Panc1 (cell line): ENCODE measurements at regions not wholly inside any gene's neighbourhood (a gene's known extent, or its start where the extent isn't known, plus 50 kb on each side); places are given as distances from the start of the nearest gene placed in this dataset.
"Not testable (repeated sequence)": the region's sequence is repeated elsewhere in the genome, so short reads cannot be mapped to it uniquely, and the experiment has no call there.

Experiments used
- ATAC-seq: fragments of 200-7000 bp; cut with Tn5 transposase; 2 replicates; pipeline ENCODE4 v1.9.1; 2020; ENCODE audit warnings: mild to moderate bottlenecking, moderate library complexity
- BruUV-seq: library from RNA; stranded (reverse); fragments of 400-500 nt; replicated peaks from 2 replicates; lab custom pipeline; 2021; lab: Mats Ljungman, UMichigan
- CTCF ChIA-PET: fragments of 300-600 bp; sonication (Branson Sonifier 250); formaldehyde crosslinking; loops from one replicate; lab custom pipeline; 2022; ENCODE audit warnings: antibody characterized with exemption; lab: Charles Lee
- POLR2A ChIA-PET: fragments of 300-600 bp; sonication (Branson Sonifier 250); formaldehyde crosslinking; loops from one replicate; lab custom pipeline; 2022; ENCODE audit warnings: antibody characterized with exemption; lab: Charles Lee
- DNase-seq: peaks from one replicate; pipeline ENCODE4 v3.0.0-alpha.2; 2010; ENCODE audit warnings: low read depth, low spot score
- H3K27ac ChIP-seq: 2 replicates; pipeline ENCODE4 v1.5.1; 2011; ENCODE audit warnings: mild to moderate bottlenecking, low read length, inconsistent platforms
- H3K27me3 ChIP-seq: fragments of 200-500 bp; sonication (Bioruptor generic); 2 replicates; pipeline ENCODE4 v1.6.0; 2014; ENCODE audit warnings: low read length, inconsistent platforms; ENCODE audit not compliant: control insufficient read depth, insufficient read depth
- H3K36me3 ChIP-seq: fragments of 200-500 bp; sonication (Bioruptor generic); 2 replicates; pipeline ENCODE4 v1.5.1; 2014; ENCODE audit warnings: inconsistent platforms, mild to moderate bottlenecking, low read length, moderate library complexity; ENCODE audit not compliant: control insufficient read depth, insufficient read depth
- H3K4me1 ChIP-seq: 2 replicates; pipeline ENCODE4 v1.5.1; 2011; ENCODE audit warnings: inconsistent platforms, mild to moderate bottlenecking, low read length, moderate library complexity; ENCODE audit not compliant: control insufficient read depth, insufficient read depth
- H3K4me3 ChIP-seq, 2 experiments: 2 replicates each; pipeline ENCODE4 v1.5.1; 2011 to 2012; ENCODE audit warnings: low read depth in 2 of 2, low read length in 2 of 2, mild to moderate bottlenecking in 2 of 2, inconsistent platforms in 1 of 2, moderate library complexity in 1 of 2
- H3K9me3 ChIP-seq: fragments of 200-500 bp; sonication (Bioruptor generic); 2 replicates; pipeline ENCODE4 v1.5.1; 2014; ENCODE audit warnings: low read depth, mild to moderate bottlenecking, inconsistent platforms, low read length, moderate library complexity; ENCODE audit not compliant: control insufficient read depth, insufficient read depth
- CTCF ChIP-seq: fragments of 450-650 bp; IDR thresholded peaks from 2 replicates; pipeline ENCODE4 v1.5.1; 2017; ENCODE audit warnings: mild to moderate bottlenecking
- POLR2AphosphoS5 ChIP-seq: IDR thresholded peaks from 2 replicates; pipeline ENCODE4 v1.6.1; 2012; ENCODE audit warnings: mild to moderate bottlenecking, low read depth, low read length, moderate library complexity
- REST ChIP-seq, 2 experiments: IDR thresholded peaks; 2 replicates each; pipeline ENCODE4 v1.6.1; 2011 to 2012; ENCODE audit warnings: low read depth in 2 of 2, control low read depth in 1 of 2, low read length in 1 of 2, mild to moderate bottlenecking in 1 of 2, moderate library complexity in 1 of 2; ENCODE audit not compliant: insufficient read depth in 1 of 2
- SIN3A ChIP-seq: IDR thresholded peaks from 2 replicates; pipeline ENCODE4 v1.6.1; 2012; ENCODE audit warnings: low read depth, mild to moderate bottlenecking, low read length, moderate library complexity, borderline replicate concordance; ENCODE audit not compliant: insufficient read depth
- TCF7L2 ChIP-seq: IDR thresholded peaks from 2 replicates; pipeline ENCODE4 v1.6.1; 2011; ENCODE audit warnings: mild to moderate bottlenecking, low read depth, low read length, inconsistent platforms
- in situ Hi-C: cut with HindIII; loops from 2 replicates; pipeline ENCODE4 v1.10.0; 2016; ENCODE audit warnings: low sequenced_read_pairs, low pct_unique_long_range_greater_than_20kb
- intact Hi-C: fragments of 100-400 bp; cut with micrococcal nuclease; formaldehyde crosslinking; loops from one replicate; pipeline ENCODE4 v1.10.0; 2022; ENCODE audit not compliant: unreplicated experiment

GRCh38 chr20:30594112-30594511 lies 663.4 kb upstream of the DEFB115 start:
- no peaks in the 10 kb centered on the region for H3K9me3 ChIP-seq
- ChIA-PET POLR2A (no interaction called here), CTCF (no interaction called here)
- no TSS peak for BruUV-seq
- intact Hi-C loops (no loop called here), in situ Hi-C loops (no loop called here)
- no peaks in the 10 kb centered on the region for H3K36me3 ChIP-seq
- no peak for DNase-seq
- H3K4me1 ChIP-seq, result no peaks in the 10 kb centered on the region
- TF ChIP-seq SIN3A (no peak), POLR2AphosphoS5 (no peak), CTCF (no peak), REST (IDR thresholded peaks at IDR 0.05; ENCODE audit: insufficient read depth in 1 of 2, low read depth in 2 of 2, low read length in 1 of 2) (no peak), TCF7L2 (no peak)
- no peak overlapping the region for H3K27ac ChIP-seq
- no peak for ATAC-seq
- H3K4me3 ChIP-seq, result no peak overlapping the region
- no peaks in the 10 kb centered on the region for H3K27me3 ChIP-seq

- ATAC-seq (no peak), DNase-seq (no peak)
- no peaks in the 10 kb centered on the region for H3K36me3 ChIP-seq
- intact Hi-C loops (no loop called here), in situ Hi-C loops (no loop called here)
- TF ChIP-seq TCF7L2, result no peak
- no peak for TF ChIP-seq CTCF
- no peak for TF ChIP-seq REST (IDR thresholded peaks at IDR 0.05; ENCODE audit: insufficient read depth in 1 of 2, low read depth in 2 of 2, low read length in 1 of 2)
- TF ChIP-seq SIN3A, result no peak
- no peak for TF ChIP-seq POLR2AphosphoS5
- H3K4me3 ChIP-seq, result no peak overlapping the region
- CTCF ChIA-PET, result no interaction called here
- H3K9me3 ChIP-seq, result no peaks in the 10 kb centered on the region
- no peak overlapping the region for H3K27ac ChIP-seq
- BruUV-seq, result no TSS peak
- POLR2A ChIA-PET, result no interaction called here
- H3K27me3 ChIP-seq, result no peaks in the 10 kb centered on the region
- H3K4me1 ChIP-seq, result no peaks in the 10 kb centered on the region
Observed at GRCh38 chr20:30595698-30596097, 661.8 kb upstream of the DEFB115 start.

GRCh38 chr20:30597429-30597828 lies 660.0 kb upstream of the DEFB115 start:
- not testable (repeated sequence) for DNase-seq, H3K9me3 ChIP-seq, ATAC-seq

More at GRCh38 chr20:30597429-30597828, 660.0 kb upstream of the DEFB115 start:
- H3K27me3 ChIP-seq, in situ Hi-C loops, CTCF ChIA-PET, H3K4me3 ChIP-seq, H3K36me3 ChIP-seq, POLR2A ChIA-PET, intact Hi-C loops, H3K4me1 ChIP-seq, H3K27ac ChIP-seq, BruUV-seq: not testable (repeated sequence)
